ENCODE measurements at regions not wholly inside any gene's neighbourhood (a gene's known extent, or its start where the extent isn't known, plus 50 kb on each side); places are given as distances from the start of the nearest gene placed in this dataset.
"Not testable (repeated sequence)": the region's sequence is repeated elsewhere in the genome, so short reads cannot be mapped to it uniquely, and the experiment has no call there.

DNA sequence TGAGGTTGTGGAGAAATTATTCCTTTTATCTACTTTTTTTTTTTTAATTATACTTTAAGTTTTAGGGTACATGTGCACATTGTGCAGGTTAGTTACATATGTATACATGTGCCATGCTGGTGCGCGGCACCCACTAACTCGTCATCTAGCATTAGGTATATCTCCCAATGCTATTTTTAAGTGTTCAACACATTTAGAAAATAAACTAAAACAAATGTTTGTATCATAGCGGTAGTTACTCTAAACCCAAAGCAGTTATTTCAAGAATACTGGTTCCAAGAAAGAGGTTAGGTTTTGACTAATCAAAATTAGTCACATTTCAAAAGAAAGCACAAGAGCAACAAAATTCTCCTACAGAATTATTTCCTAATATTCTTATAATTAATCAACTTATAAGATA lies 119.5 kb upstream of the SEM1 start:
- not testable (repeated sequence) for DNase-seq

DNA sequence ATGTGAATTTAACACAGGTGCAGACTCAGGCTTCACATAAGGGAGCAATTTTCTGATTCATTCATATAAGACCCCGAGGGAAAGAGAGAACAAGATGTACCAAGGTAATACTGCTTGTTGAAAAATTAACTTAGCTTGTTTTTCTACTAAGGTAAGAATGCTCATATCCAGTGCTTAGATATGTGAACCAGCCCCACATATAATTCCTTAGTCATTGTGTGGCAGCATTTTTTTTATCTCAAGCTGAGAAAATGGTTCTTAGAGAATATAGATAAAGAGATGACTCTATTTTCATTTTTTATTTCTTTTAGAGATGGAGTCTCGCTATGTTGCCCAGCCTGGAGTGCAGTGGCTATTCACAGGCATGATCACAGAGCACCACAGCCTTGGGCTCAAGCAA lies 121.8 kb upstream of the SEM1 start:
- no peak for DNase-seq

GRCh38 chr7:96832092-96832662 lies 122.5 kb upstream of the SEM1 start:
- DNase-seq = no peak

- no peak for DNase-seq
Measured at GRCh38 chr7:96833676-96834453, 124.2 kb upstream of the SEM1 start.

DNA sequence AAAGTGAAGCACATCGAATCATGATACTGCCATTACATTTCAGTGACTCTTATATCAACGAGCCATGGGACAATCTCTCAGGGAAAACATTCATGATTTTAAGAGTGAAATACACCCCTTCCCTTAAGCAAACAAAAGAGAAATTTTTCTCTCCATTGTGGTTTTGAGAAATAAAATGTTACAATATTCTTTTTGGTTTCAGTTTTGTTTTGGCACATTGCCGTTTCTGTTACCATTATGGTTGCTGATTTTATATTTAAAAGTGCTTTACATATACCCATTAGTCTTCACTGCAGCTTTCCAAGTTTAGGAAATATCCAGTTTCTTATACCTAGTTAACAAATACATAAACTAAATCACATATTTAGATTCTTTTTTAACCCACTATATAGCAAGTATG lies 126.8 kb upstream of the SEM1 start:
- DNase-seq = no peak

- peak in 1 of 2 donors; percentile 4 for DNase-seq
Measured at GRCh38 chr7:96837593-96837992, 127.9 kb upstream of the SEM1 start.

GRCh38 chr7:96838481-96838880 lies 128.8 kb upstream of the SEM1 start:
- no peak for DNase-seq

DNA sequence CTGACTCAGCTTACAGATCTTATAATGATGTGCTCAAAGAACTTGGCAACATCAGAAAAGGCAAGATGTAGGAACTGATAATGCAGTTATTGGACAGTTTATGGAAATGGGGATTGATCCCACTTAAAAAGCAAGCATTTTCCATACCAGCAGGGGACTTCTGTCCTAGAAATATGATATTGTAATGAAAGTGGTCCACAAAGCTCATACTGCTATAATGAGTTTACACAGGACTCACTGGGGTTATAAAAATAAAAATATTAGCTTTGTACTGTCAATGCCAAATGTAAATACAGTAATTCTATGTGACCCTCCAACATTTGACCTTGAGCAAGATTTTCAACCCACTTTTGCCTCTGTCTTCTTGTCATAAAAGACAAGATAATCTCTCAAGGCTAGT lies 145.5 kb upstream of the SEM1 start:
- DNase-seq = no peak

GRCh38 chr7:96855691-96856090 lies 146.0 kb upstream of the SEM1 start:
- no peak for DNase-seq

DNA sequence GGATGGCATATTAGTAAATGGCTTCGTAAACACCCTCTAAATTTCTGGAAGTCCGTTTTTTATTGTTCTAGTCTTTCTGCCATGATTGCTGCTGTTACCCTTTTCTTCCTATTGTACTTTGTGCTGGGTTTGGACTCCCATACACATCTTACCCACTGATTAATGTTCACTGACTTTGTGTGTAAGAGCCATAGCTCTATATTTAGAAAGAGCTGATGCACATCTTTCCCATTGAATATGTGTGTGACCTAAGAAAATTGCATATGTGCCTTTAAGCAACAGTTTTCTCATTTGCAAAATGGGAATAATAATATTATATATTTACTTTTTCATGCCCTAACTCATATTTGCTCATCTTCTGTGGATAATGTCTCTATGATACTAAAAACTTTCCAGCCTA lies 135.8 kb upstream of the DLX6 start:
- DNase-seq = no peak

GRCh38 chr7:96870185-96870584 lies 135.2 kb upstream of the DLX6 start:
- DNase-seq = no peak

DNA sequence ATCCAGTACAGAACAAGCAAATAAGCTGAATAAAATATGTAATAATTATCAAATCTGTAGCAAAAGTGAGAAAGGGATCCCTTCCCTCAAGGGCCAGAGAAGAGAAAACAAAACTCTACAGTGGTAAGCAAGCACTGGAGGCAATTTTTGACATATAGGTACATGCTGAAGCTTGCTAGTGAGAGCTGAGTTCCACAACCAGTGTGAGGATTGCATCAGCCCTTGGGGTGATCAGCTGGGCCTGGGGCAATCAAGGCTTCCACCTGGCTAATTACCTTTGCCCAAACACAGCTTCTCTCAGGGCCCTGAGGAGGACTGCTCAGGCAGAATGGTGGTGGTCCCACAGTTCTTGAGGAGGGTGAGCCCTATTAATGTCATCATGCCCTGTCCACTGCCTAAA lies 134.4 kb upstream of the DLX6 start:
- no peak for DNase-seq

GRCh38 chr7:96887426-96887825 lies 117.9 kb upstream of the DLX6 start:
- no peak for DNase-seq

- DNase-seq = no peak
Measured at GRCh38 chr7:96899108-96899507, 106.2 kb upstream of the DLX6 start.

DNA sequence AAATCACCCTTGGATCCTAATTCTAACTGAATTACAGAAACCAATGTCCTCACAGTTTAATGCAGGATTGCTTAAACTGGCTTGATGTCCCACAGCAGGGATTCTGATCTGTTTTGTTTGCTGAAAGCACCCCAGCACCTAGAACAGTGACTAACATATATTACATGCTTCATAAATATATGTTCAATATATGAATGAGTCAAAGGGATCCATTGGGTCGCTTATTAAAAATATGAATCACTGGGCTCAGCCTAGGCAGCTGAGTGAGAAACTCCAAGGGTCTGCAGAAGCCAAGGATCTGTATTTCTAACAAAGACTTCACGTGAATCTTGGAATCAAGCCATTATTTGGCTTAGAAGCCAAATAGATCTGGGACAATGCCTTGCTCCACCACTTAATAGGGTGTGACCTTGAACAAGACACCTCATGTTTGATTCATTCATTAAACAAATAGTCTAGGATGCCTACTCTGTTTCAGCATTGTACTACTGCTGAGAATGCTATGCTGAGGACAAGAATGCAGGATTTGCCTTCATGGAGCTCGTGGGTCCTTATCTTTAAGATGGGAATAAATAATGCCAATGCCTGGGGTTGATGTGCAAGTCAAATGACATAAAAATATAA lies 103.4 kb upstream of the DLX6 start:
- no peak for DNase-seq

DNA sequence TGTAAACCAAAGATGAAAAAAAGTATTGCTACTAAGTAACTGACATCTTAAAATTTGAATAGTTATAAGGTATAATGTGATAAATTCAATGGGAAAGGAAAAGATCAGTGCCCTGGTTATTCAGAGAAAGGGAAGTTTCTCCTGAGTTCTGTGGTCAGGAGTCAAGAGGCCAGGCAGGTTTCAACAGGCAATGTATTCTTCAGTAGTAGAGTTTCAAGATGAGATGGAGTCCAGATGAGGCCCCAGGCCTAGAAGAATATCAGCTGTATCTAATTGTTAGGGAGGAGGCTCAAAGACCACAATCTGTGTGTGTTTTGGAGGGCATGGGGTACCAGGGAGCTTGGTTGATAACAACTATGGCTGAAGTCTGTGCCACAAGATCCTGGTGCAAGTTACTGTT lies 101.4 kb upstream of the DLX6 start:
- DNase-seq = no peak

DNA sequence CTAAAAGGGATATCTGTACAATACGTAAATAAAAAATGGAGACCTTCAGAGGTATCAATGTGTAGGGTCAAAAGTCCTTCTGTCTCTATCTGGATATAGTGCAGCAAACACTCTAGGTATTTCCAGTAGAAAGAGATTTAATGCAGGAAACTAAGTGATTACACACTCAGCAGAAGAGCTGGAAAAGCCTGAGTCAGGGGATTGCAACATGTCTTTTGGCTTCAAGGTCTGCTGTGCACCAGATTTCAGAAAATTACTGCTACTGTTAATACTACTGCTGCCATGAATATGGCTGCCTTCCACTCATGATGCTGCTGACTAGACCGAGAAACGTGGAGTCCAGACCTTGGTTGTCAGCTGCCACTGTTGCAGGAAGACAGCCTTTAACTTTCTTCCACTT lies 94.9 kb upstream of the DLX6 start:
- no peak for DNase-seq

DNA sequence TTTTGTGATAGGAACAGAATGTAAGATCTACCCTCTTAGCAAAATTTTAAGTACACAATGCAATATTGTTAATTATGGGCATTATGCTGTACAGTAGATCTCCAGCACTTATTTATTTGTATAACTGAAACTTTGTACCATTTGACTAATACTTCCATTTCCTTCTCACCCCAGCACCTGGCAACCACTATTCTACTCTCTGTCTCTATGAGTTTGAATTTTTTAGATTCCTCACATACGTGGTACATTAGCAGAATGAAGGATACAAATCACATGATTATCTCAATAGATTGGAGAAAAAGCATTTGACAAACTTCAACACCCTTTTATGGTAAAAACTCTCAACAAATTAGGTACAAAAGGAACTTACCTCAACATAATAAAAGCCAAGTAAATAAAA lies 90.3 kb upstream of the DLX6 start:
- DNase-seq = no peak

GRCh38 chr7:96920064-96920463 lies 85.3 kb upstream of the DLX6 start:
- no peak for DNase-seq

DNA sequence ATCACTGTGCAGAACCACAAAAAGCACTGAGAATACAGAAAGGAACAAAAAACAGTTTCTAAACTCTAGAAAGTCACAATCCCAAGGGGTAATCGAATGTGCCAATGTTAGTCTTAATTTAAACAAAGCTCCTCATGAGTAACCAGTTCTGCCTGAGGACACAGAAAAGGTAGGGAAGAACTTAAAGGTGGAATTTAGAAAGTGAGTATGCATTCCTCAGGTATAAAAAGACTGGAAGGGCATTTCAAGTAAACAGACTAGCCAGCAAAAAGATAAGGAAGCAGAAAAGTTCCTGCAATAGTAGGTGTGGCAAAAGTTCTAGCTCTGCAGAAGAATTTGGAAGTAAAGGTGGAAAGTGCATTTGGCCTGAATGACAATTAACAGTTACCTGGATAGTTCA lies 84.6 kb upstream of the DLX6 start:
- no peak for DNase-seq

GRCh38 chr7:96921231-96921630 lies 84.1 kb upstream of the DLX6 start:
- no peak for DNase-seq

DNA sequence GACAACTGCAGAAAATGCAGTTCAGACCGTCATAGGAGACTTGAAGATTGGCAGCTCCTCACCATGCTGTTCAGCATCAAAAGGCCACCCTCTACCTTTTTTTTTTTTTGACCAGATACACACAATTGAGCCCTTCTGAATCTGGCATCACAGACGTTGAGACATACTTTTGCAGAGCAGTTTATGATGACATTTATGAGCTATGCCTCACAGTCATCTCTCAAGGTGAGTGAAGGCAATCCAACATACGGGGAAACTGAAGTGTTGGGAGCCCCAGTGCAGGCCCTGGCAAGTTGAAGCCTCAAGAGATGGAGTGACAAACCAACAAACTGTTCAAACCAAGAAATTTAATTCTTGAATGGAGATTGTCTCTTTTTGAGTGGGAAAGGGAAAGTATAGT lies 83.6 kb upstream of the DLX6 start:
- no peak for DNase-seq

- not testable (repeated sequence) for DNase-seq
Measured at GRCh38 chr7:96923345-96923744, 82.0 kb upstream of the DLX6 start.

DNA sequence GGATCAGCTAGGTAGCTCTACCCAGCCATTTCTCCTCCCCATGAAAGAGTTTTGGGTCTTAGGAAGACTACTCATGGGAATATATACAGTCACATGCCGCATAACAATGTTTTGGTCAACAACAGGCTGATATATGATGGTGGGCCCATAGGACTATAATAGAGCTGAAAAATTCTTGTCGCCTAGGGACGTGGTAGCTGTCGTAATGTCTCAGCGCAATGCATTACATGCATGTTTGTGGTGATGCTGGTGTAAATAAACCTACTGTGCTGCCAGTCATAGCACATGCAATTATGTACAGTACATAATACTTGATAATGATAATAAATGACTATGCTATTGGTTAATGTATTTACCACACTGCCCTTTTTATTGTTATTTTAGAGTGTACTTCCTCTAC lies 78.2 kb upstream of the DLX6 start:
- DNase-seq = no peak

DNA sequence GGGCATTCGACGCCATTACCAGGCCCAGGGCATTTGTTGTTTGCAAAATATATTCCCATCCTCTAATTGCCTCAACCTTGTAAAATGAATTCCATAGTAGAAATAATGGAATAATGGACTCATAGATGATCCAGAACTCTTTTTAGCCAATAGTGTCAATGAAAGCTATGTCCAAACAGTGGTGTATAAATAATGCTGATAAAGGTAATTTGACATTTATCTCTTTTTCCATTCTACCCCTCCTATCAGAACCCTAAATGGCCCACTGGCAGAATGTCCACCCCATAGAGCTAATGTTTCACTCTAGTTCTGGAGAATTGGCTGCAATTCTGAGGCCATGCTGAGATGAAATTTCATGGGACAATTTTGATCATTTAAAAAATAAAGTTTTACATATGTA lies 76.4 kb upstream of the DLX6 start:
- DNase-seq = no peak

Measured in activated CD4-positive, alpha-beta T cell treated with anti-CD3 and anti-CD28 coated beads for 4 hours (primary cell).